H1 (cell line): ENCODE measurements at regions not wholly inside any gene's neighbourhood (a gene's known extent, or its start where the extent isn't known, plus 50 kb on each side); places are given as distances from the start of the nearest gene placed in this dataset.

Experiments used
- CTCF ChIP-seq, 3 experiments: IDR thresholded peaks; 1 replicate in 2 of 3; 2 replicates in 1 of 3; pipeline versions ENCODE4 v1.5.1 to v1.6.1; 2011; ENCODE audit warnings: low read length in 3 of 3, mild to moderate bottlenecking in 3 of 3, inconsistent platforms in 2 of 3, low read depth in 1 of 3, moderate library complexity in 1 of 3; ENCODE audit not compliant: insufficient read depth in 1 of 3; ENCODE audit errors: control extremely low read depth in 1 of 3
- EZH2 ChIP-seq: fragments of 200-600 bp; sonication (generic); IDR thresholded peaks from 2 replicates; pipeline ENCODE4 v1.7.1; 2012; ENCODE audit warnings: low read depth, mild to moderate bottlenecking, moderate library complexity, low read length, inconsistent platforms; ENCODE audit not compliant: severe bottlenecking
- SIN3A ChIP-seq, 2 experiments: IDR thresholded peaks in 1 of 2; conservative IDR thresholded peaks in 1 of 2; 2 replicates each; pipeline ENCODE4 v1.6.1; 2011 to 2012; ENCODE audit warnings: low read length in 2 of 2, improper control_type of control experiment in 1 of 2, low read depth in 1 of 2, mild to moderate bottlenecking in 1 of 2
- SUZ12 ChIP-seq: fragments of 200-600 bp; sonication (generic); IDR thresholded peaks from 2 replicates; pipeline ENCODE4 v1.6.1; 2012; ENCODE audit warnings: mild to moderate bottlenecking, inconsistent platforms, low read length, moderate library complexity, mixed read lengths

GRCh38 chr3:127371846-127372245 is 84.0 kb upstream of the PRR20G start:
- TF ChIP-seq CTCF (IDR thresholded peaks at IDR 0.05; ENCODE audit: control extremely low read depth in 1 of 3, insufficient read depth in 1 of 3, low read depth in 1 of 3, low read length in 3 of 3) (no peak), EZH2 (no peak), SUZ12 (no peak), SIN3A (conservative IDR thresholded peaks at IDR 0.05 in 1 of 2, IDR thresholded peaks at IDR 0.05 in 1 of 2; ENCODE audit: low read depth in 1 of 2, low read length in 2 of 2) (no peak)
